Calu3 (cell line): ENCODE measurements at regions not wholly inside any gene's neighbourhood (a gene's known extent, or its start where the extent isn't known, plus 50 kb on each side); places are given as distances from the start of the nearest gene placed in this dataset.

ENCODE experiments used
- BruUV-seq: library from RNA; stranded (reverse); fragments of 400-500 nt; replicated peaks from 2 replicates; lab custom pipeline; 2021; lab: Mats Ljungman, UMichigan
- CTCF ChIA-PET: fragments of 300-600 bp; sonication (Branson Sonifier 250); formaldehyde crosslinking; loops from one replicate; lab custom pipeline; 2022; ENCODE audit warnings: antibody characterized with exemption; lab: Charles Lee
- DNase-seq: peaks from one replicate; pipeline ENCODE4 v3.0.0; 2022
- H3K27ac Mint-ChIP-seq: one replicate; pipeline ENCODE4 v1.8.0; 2022; ENCODE audit warnings: mixed read lengths; ENCODE audit not compliant: unreplicated experiment
- H3K27me3 Mint-ChIP-seq: one replicate; pipeline ENCODE4 v1.8.0; 2022; ENCODE audit warnings: mixed read lengths; ENCODE audit not compliant: unreplicated experiment
- H3K36me3 Mint-ChIP-seq: one replicate; pipeline ENCODE4 v1.8.0; 2022; ENCODE audit warnings: mild to moderate bottlenecking, moderate library complexity, mixed read lengths; ENCODE audit not compliant: insufficient read depth, unreplicated experiment
- H3K4me1 Mint-ChIP-seq: one replicate; pipeline ENCODE4 v1.8.0; 2022; ENCODE audit warnings: mild to moderate bottlenecking, low read depth, mixed read lengths; ENCODE audit not compliant: unreplicated experiment
- H3K4me3 Mint-ChIP-seq: one replicate; pipeline ENCODE4 v1.8.0; 2022; ENCODE audit warnings: mild to moderate bottlenecking, low read depth, moderate library complexity, mixed read lengths; ENCODE audit not compliant: unreplicated experiment
- H3K9me3 Mint-ChIP-seq: one replicate; pipeline ENCODE4 v1.8.0; 2022; ENCODE audit warnings: low read depth, mixed read lengths; ENCODE audit not compliant: unreplicated experiment
- intact Hi-C: fragments of 100-400 bp; cut with micrococcal nuclease; formaldehyde crosslinking; loops from one replicate; pipeline ENCODE4 v1.10.0; 2022; ENCODE audit not compliant: unreplicated experiment
- TF ChIP-seq, protein P1 (sequence below): fragments of 200-600 bp; IDR thresholded peaks from one replicate; pipeline ENCODE4 v1.8.0; 2022; ENCODE audit warnings: antibody characterized with exemption; ENCODE audit not compliant: unreplicated experiment

DNA sequence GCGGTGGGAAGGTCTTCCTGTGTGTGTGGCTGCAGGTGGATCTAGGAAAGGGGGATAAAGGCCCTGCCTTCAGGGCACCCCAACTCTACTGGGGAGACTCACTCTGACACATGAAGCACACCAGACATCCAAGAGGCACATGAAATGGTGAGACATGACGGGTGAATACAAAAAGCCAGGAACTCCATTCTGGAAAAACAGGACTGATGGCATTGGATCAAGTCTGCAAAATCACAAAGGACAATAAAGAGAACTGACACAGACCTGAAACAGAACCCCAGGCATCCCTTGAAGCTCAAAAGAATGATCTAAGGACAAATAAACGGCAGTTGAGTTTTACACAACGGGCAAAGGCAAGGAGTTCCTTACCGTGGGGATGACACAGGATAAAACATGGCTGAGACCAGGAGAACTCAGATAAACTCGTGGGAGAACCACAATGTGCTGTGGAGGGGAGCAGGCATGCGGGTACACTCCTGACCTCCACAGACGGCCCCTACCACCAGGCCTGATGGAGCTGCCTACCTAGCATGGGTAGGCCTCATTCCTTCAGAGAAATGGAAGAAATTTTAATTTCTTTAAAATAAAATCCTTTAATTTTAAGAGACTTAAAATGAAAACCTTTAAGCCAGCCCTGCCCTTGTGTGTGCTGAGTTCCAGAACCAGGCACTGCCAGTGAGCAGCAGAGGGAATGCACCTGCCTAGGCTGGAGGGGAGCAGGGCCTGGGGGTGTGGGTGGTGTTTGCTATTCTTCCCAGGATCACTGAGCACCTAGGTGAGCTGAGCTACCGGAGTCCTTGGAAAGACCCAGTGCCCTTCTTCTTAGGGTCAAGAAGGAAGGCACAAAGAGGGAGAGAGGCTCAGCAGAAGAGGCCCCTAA, 100.1 kb downstream of the SINHCAF start:
- no peaks in the 10 kb centered on the region for H3K9me3 Mint-ChIP-seq
- no peaks in the 10 kb centered on the region for H3K27me3 Mint-ChIP-seq
- peaks cover 4% of the 10 kb centered on the region for H3K36me3 Mint-ChIP-seq
- intact Hi-C loops: no loop called here
- H3K4me1 Mint-ChIP-seq: peaks cover 16% of the 10 kb centered on the region
- CTCF ChIA-PET: interaction anchor here (0.6 kb wide), 1 partner anchor 150 kb away, joined by 5 read pairs; no protein-coding TSS in a partner anchor
- no peak overlapping the region for H3K4me3 Mint-ChIP-seq
- TF ChIP-seq, protein P1, sequence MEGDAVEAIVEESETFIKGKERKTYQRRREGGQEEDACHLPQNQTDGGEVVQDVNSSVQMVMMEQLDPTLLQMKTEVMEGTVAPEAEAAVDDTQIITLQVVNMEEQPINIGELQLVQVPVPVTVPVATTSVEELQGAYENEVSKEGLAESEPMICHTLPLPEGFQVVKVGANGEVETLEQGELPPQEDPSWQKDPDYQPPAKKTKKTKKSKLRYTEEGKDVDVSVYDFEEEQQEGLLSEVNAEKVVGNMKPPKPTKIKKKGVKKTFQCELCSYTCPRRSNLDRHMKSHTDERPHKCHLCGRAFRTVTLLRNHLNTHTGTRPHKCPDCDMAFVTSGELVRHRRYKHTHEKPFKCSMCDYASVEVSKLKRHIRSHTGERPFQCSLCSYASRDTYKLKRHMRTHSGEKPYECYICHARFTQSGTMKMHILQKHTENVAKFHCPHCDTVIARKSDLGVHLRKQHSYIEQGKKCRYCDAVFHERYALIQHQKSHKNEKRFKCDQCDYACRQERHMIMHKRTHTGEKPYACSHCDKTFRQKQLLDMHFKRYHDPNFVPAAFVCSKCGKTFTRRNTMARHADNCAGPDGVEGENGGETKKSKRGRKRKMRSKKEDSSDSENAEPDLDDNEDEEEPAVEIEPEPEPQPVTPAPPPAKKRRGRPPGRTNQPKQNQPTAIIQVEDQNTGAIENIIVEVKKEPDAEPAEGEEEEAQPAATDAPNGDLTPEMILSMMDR: no peak
- BruUV-seq: no TSS peak
- no peak for DNase-seq
- H3K27ac Mint-ChIP-seq: no peak overlapping the region

DNA sequence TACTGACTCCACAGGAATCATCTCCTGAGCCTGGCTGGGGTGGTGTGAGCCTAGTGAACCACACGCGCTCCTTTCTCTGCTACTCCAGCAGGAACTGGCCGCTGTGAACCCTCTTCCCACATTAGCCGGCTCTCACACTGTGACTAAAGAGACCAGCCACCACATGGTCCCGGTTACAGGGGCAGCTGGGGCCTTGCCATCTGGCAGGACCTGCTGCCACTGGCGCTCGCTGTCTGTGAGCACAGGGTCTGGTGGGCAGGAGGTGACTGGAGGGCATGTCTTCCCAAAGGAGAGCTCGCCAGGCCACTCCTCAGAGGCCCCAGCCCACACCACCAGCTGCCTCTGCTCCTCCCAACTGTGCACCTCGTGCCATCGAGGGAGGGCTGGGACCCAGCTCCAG, 99.3 kb downstream of the SINHCAF start:
- Mint-ChIP-seq H3K9me3 (no peaks in the 10 kb centered on the region), H3K4me1 (peaks cover 10% of the 10 kb centered on the region), H3K27ac (no peak overlapping the region), H3K4me3 (no peak overlapping the region), H3K27me3 (no peaks in the 10 kb centered on the region), H3K36me3 (no peaks in the 10 kb centered on the region)
- no peak for DNase-seq
- no TSS peak for BruUV-seq
- CTCF ChIA-PET: interaction anchor here (0.6 kb wide), 1 partner anchor 149 kb away, joined by 5 read pairs; no protein-coding TSS in a partner anchor
- intact Hi-C loops: no loop called here
- TF ChIP-seq, protein P1: no peak

DNA sequence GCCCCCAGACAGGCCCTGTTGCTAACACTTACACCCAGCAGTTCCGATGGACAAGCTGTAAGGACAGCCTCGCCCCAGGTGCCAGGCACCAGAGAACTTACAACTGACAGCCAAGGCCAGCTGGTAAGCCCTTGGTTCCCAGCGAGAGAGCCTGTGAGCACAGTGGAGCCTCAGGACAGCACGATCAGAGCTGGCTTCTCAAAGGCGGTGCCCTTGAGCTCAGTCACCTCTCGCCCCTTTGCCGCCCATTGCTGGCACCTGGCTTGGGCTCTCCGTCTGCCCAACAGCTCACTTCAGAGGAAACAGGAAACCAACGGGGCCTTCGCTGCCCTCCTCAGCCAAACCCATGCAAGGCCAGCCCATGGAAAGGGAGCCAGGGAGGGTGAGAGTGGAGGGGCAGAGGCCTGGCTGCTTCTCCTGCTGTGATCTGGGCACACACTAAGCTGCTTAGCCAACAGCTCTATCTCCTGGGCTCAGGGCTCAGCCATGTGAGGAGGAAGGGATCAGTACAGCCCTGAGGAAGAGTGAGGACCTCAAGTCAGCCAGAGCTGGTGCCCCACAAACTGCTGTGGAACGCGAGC, 98.5 kb downstream of the SINHCAF start:
- H3K36me3 Mint-ChIP-seq: no peaks in the 10 kb centered on the region
- CTCF ChIA-PET: no interaction called here
- TF ChIP-seq, protein P1: no peak
- no peak for DNase-seq
- intact Hi-C loops: no loop called here
- H3K27me3 Mint-ChIP-seq: no peaks in the 10 kb centered on the region
- H3K4me3 Mint-ChIP-seq: no peak overlapping the region
- H3K4me1 Mint-ChIP-seq: peaks cover 10% of the 10 kb centered on the region
- H3K27ac Mint-ChIP-seq: no peak overlapping the region
- H3K9me3 Mint-ChIP-seq: no peaks in the 10 kb centered on the region
- no TSS peak for BruUV-seq

DNA sequence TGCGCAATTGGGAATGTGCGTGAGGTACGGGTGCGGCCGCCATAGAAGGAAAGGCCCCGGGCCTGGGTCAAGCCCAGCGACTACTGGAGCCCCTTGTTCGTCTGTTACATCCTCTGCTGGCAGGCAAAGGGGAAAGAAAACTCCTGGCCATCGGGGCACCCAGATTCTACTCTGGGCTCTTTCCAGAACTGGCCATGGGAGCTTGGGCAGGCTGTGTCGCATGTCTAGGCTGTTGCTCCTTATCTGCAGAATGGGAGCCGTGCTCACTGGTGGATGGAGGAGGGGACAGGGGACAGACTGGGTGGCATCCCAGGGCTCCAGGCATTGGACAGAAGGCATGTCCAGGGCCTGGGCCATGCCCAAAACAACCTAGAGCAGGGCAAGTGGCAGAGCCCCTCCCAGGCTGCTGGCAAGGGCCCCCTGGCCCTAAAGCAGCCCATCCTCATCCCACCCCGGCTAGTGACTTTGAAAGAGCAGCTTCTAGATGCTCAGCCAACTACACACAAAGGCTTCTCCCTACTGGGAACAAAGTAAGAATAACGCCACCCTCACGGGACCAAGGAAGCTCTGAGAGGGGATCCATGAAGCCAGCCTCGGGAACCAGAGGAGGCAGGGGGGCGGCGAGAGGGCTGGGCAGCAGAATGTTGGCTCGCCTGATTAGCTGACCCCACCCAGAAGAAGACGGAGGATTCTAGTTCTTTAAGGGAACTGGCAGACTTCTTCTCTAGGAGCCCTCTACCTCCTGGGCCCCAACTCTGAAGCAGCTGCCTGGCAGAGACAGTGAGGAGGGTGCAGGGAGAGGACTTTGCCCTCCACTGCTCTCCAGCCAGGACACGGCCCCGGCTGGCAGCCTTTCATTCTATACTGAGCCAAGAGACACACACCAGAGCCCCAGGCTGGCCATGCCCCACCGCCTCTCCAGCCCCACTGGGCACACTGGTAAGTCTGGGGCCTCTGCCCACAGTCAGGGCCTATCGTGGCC, 96.8 kb downstream of the SINHCAF start:
- CTCF ChIA-PET: interaction anchor here (0.6 kb wide), 1 partner anchor 572 kb away, joined by 5 read pairs; no protein-coding TSS in a partner anchor
- Mint-ChIP-seq H3K9me3 (no peaks in the 10 kb centered on the region), H3K4me1 (peaks cover 10% of the 10 kb centered on the region), H3K4me3 (no peak overlapping the region), H3K27ac (no peak overlapping the region), H3K36me3 (no peaks in the 10 kb centered on the region), H3K27me3 (no peaks in the 10 kb centered on the region)
- TF ChIP-seq, protein P1: no peak
- intact Hi-C loops: no loop called here
- BruUV-seq: no TSS peak
- no peak for DNase-seq
